ENCODE measurements at regions not wholly inside any gene's neighbourhood (a gene's known extent, or its start where the extent isn't known, plus 50 kb on each side); places are given as distances from the start of the nearest gene placed in this dataset.

DNA sequence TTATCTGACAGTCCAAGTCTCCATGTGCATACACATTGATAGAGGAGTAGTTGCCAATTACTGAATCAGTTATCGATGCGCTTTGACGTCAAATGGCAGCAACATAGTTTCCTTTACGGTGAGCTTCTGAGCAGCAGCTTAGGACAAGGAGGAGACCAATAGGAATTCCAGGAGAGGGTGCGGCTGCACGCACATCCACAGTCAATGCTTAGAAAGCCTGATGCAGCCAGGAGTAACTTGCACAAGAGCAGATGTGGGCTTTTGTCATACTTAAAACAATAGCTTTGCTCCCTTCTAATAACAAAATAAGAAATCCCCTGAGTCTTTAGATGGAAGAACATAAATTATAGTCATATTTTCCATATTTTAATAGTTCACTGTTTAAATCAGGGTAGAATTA is 442.1 kb downstream of the BCKDHB start:
- DNase-seq: no peak
- Histone ChIP-seq H3K4me3 (replicated peaks in 1 of 3; ENCODE audit: low read depth in 2 of 3, low read length in 3 of 3) (no peak overlapping the region), H3K4me1 (ENCODE audit: control insufficient read depth in 1 of 2, insufficient read depth in 2 of 2, low read length in 2 of 2) (no peaks in the 10 kb centered on the region), H2AFZ (ENCODE audit: insufficient read depth, low read depth, low read length, poor library complexity, severe bottlenecking) (no peak overlapping the region), H4K20me1 (ENCODE audit: insufficient read depth, low read length) (no peaks in the 10 kb centered on the region), H3K27ac (ENCODE audit: low read depth in 1 of 2, low read length in 2 of 2) (no peak overlapping the region), H3K9ac (ENCODE audit: insufficient read depth, low read length, poor library complexity, severe bottlenecking) (no peak overlapping the region), H3K79me2 (ENCODE audit: insufficient read depth, low read length) (no peaks in the 10 kb centered on the region), H3K27me3 (ENCODE audit: control insufficient read depth in 2 of 2, insufficient read depth in 2 of 2, low read length in 2 of 2) (no peaks in the 10 kb centered on the region), H3K4me2 (replicated peaks; ENCODE audit: extremely low read depth, low read length, poor library complexity, severe bottlenecking) (no peak overlapping the region), H3K9me3 (replicated peaks in 1 of 2; ENCODE audit: control insufficient read depth in 1 of 2, insufficient read depth in 1 of 2, low read length in 2 of 2) (peaks cover 0 to 3% of the 10 kb centered on the region in 2 donors), H3K36me3 (replicated peaks in 1 of 2; ENCODE audit: control insufficient read depth in 1 of 2, insufficient read depth in 2 of 2, low read length in 2 of 2) (no peaks in the 10 kb centered on the region)
- Mint-ChIP-seq H3K27ac (no peak overlapping the region), H3K36me3 (no peaks in the 10 kb centered on the region), H3K27me3 (ENCODE audit: low read depth in 3 of 3) (peaks cover 0 to 2% (median 0%) of the 10 kb centered on the region in 3 donors), H3K9me3 (peaks cover 0 to 7% (median 1%) of the 10 kb centered on the region in 7 donors), H3K4me3 (no peak overlapping the region), H3K4me1 (no peaks in the 10 kb centered on the region)
- TF ChIP-seq, protein P1, sequence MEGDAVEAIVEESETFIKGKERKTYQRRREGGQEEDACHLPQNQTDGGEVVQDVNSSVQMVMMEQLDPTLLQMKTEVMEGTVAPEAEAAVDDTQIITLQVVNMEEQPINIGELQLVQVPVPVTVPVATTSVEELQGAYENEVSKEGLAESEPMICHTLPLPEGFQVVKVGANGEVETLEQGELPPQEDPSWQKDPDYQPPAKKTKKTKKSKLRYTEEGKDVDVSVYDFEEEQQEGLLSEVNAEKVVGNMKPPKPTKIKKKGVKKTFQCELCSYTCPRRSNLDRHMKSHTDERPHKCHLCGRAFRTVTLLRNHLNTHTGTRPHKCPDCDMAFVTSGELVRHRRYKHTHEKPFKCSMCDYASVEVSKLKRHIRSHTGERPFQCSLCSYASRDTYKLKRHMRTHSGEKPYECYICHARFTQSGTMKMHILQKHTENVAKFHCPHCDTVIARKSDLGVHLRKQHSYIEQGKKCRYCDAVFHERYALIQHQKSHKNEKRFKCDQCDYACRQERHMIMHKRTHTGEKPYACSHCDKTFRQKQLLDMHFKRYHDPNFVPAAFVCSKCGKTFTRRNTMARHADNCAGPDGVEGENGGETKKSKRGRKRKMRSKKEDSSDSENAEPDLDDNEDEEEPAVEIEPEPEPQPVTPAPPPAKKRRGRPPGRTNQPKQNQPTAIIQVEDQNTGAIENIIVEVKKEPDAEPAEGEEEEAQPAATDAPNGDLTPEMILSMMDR (IDR thresholded peaks at IDR 0.05): no peak
- no CpG with 5 or more reads among the region's 6 CpGs for WGBS (ENCODE audit: insufficient coverage)
- intact Hi-C loops (cut with micrococcal nuclease): no loop called here

DNA sequence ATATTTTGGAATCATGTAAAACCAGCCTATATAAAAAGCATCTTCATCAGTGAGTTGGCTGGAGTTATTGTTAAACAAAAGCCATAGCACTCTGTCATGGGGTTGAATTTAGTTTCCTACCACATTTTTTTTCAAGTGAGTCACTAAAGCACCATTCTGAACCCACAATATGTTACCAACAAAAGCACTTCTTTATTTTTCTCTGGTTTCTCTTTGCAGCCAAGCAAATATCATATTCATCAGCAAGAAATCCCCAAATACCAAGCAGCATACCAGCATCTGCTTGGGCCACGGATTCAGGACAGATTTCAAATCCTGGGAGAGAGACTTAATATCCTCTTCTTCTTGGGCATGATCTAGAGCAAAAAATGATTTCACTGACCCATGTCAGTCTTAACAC is 441.4 kb downstream of the BCKDHB start:
- H3K4me1 ChIP-seq (ENCODE audit: control insufficient read depth in 1 of 2, insufficient read depth in 2 of 2, low read length in 2 of 2): no peaks in the 10 kb centered on the region
- DNase-seq: no peak
- no peaks in the 10 kb centered on the region for H3K36me3 ChIP-seq (replicated peaks in 1 of 2; ENCODE audit: control insufficient read depth in 1 of 2, insufficient read depth in 2 of 2, low read length in 2 of 2)
- Mint-ChIP-seq H3K4me3 (no peak overlapping the region), H3K27ac (no peak overlapping the region), H3K4me1 (no peaks in the 10 kb centered on the region), H3K27me3 (ENCODE audit: low read depth in 3 of 3) (peaks cover 0 to 2% (median 0%) of the 10 kb centered on the region in 3 donors), H3K9me3 (peaks cover 0 to 7% (median 1%) of the 10 kb centered on the region in 7 donors), H3K36me3 (no peaks in the 10 kb centered on the region)
- intact Hi-C loops (cut with micrococcal nuclease): no loop called here
- no peak overlapping the region for H3K4me3 ChIP-seq (replicated peaks in 1 of 3; ENCODE audit: low read depth in 2 of 3, low read length in 3 of 3)
- no CpG with 5 or more reads among the region's 1 CpG for WGBS (ENCODE audit: insufficient coverage)
- H3K9ac ChIP-seq (ENCODE audit: insufficient read depth, low read length, poor library complexity, severe bottlenecking): no peak overlapping the region
- H4K20me1 ChIP-seq (ENCODE audit: insufficient read depth, low read length): no peaks in the 10 kb centered on the region
- no peak overlapping the region for H3K4me2 ChIP-seq (replicated peaks; ENCODE audit: extremely low read depth, low read length, poor library complexity, severe bottlenecking)
- no peak overlapping the region for H2AFZ ChIP-seq (ENCODE audit: insufficient read depth, low read depth, low read length, poor library complexity, severe bottlenecking)
- no peaks in the 10 kb centered on the region for H3K79me2 ChIP-seq (ENCODE audit: insufficient read depth, low read length)
- H3K27me3 ChIP-seq (ENCODE audit: control insufficient read depth in 2 of 2, insufficient read depth in 2 of 2, low read length in 2 of 2): no peaks in the 10 kb centered on the region
- peaks cover 0 to 3% of the 10 kb centered on the region in 2 donors for H3K9me3 ChIP-seq (replicated peaks in 1 of 2; ENCODE audit: control insufficient read depth in 1 of 2, insufficient read depth in 1 of 2, low read length in 2 of 2)
- no peak overlapping the region for H3K27ac ChIP-seq (ENCODE audit: low read depth in 1 of 2, low read length in 2 of 2)
- TF ChIP-seq, protein P1 (IDR thresholded peaks at IDR 0.05): no peak

Measured in CD14-positive monocyte (primary cell).